ENCODE measurements at regions not wholly inside any gene's neighbourhood (a gene's known extent, or its start where the extent isn't known, plus 50 kb on each side); places are given as distances from the start of the nearest gene placed in this dataset.

GRCh38 chr16:22623351-22623781 is 112.7 kb downstream of the NPIPB5 start (continued):
- TF ChIP-seq REST (IDR thresholded peaks at IDR 0.05; ENCODE audit: unreplicated experiment) (no peak), POLR2AphosphoS5 (IDR thresholded peaks at IDR 0.05; ENCODE audit: low read depth) (no peak)

GRCh38 chr16:22624038-22624799 is 113.5 kb downstream of the NPIPB5 start:
- Histone ChIP-seq H3K9me2 (ENCODE audit: insufficient read depth) (peaks cover 5% of the 10 kb centered on the region; the same call in 1 of the 2 replicates), H3K4me3 (no peak overlapping the region), H3K36me3 (ENCODE audit: insufficient read depth) (no peaks in the 10 kb centered on the region), H3K27ac (ENCODE audit: low read depth) (no peak overlapping the region), H3K27me3 (ENCODE audit: insufficient read depth) (no peaks in the 10 kb centered on the region), H3K4me2 (no peak overlapping the region), H3K79me2 (replicated peaks; ENCODE audit: insufficient read depth) (no peaks in the 10 kb centered on the region), H4K20me1 (replicated peaks; ENCODE audit: insufficient read depth) (no peaks in the 10 kb centered on the region), H3K4me1 (ENCODE audit: insufficient read depth) (peaks cover 46% of the 10 kb centered on the region), H3F3A (replicated peaks; ENCODE audit: low read depth) (no peaks in the 10 kb centered on the region; the same call in 1 of the 2 replicates), H2AFZ (peak overlapping the region; percentile 2; the same call in 1 of the 2 replicates)
- peaks cover 3% of the 10 kb centered on the region for H3K27me3 Mint-ChIP-seq (ENCODE audit: insufficient read depth, low read depth, poor library complexity)
- ATAC-seq = no peak
- DNase-seq (ENCODE audit: low spot score) = no peak
- H3K36me3 Mint-ChIP-seq (ENCODE audit: low read depth) = no peaks in the 10 kb centered on the region
- H3K27ac Mint-ChIP-seq = no peak overlapping the region
- H3K9me3 Mint-ChIP-seq = no peaks in the 10 kb centered on the region
- H3K4me3 Mint-ChIP-seq = no peak overlapping the region
- no peak for TF ChIP-seq JUNB (IDR thresholded peaks at IDR 0.05; ENCODE audit: unreplicated experiment)
- H3K4me1 Mint-ChIP-seq = peaks cover 9% of the 10 kb centered on the region

GRCh38 chr16:22624800-22625533 is 114.3 kb downstream of the NPIPB5 start:
- Histone ChIP-seq H3K27me3 (ENCODE audit: insufficient read depth) (no peaks in the 10 kb centered on the region), H3K79me2 (replicated peaks; ENCODE audit: insufficient read depth) (no peaks in the 10 kb centered on the region), H3K27ac (ENCODE audit: low read depth) (no peak overlapping the region), H3F3A (replicated peaks; ENCODE audit: low read depth) (no peaks in the 10 kb centered on the region; the same call in 1 of the 2 replicates), H3K9me2 (ENCODE audit: insufficient read depth) (peaks cover 6% of the 10 kb centered on the region; the same call in 1 of the 2 replicates), H3K36me3 (ENCODE audit: insufficient read depth) (no peaks in the 10 kb centered on the region), H4K20me1 (replicated peaks; ENCODE audit: insufficient read depth) (no peaks in the 10 kb centered on the region), H3K4me1 (ENCODE audit: insufficient read depth) (peaks cover 52% of the 10 kb centered on the region), H3K4me2 (no peak overlapping the region), H3K4me3 (no peak overlapping the region), H2AFZ (peak overlapping the region; percentile 2; the same call in 1 of the 2 replicates)
- no peak overlapping the region for H3K4me3 Mint-ChIP-seq
- no peak overlapping the region for H3K27ac Mint-ChIP-seq
- H3K36me3 Mint-ChIP-seq (ENCODE audit: low read depth) = no peaks in the 10 kb centered on the region
- no peaks in the 10 kb centered on the region for H3K27me3 Mint-ChIP-seq (ENCODE audit: insufficient read depth, low read depth, poor library complexity)
- H3K4me1 Mint-ChIP-seq = peaks cover 9% of the 10 kb centered on the region
- H3K9me3 Mint-ChIP-seq = no peaks in the 10 kb centered on the region
- ATAC-seq = no peak
- DNase-seq (ENCODE audit: low spot score) = no peak
- TF ChIP-seq REST (IDR thresholded peaks at IDR 0.05; ENCODE audit: unreplicated experiment) (no peak), STAT1 (IDR thresholded peaks at IDR 0.05; ENCODE audit: unreplicated experiment) (no peak), ZNF331 (CRISPR knock-in tag; IDR thresholded peaks at IDR 0.05; ENCODE audit: low read depth) (no peak), NANOG (IDR thresholded peaks at IDR 0.05; ENCODE audit: borderline replicate concordance) (no peak), ETS1 (IDR thresholded peaks at IDR 0.05) (no peak), EZH2phosphoT487 (IDR thresholded peaks at IDR 0.05; ENCODE audit: unreplicated experiment) (no peak), CREB1 (CRISPR knock-in tag; IDR thresholded peaks at IDR 0.05; ENCODE audit: low read depth) (no peak), POLR2AphosphoS5 (IDR thresholded peaks at IDR 0.05; ENCODE audit: low read depth) (no peak), JUNB (IDR thresholded peaks at IDR 0.05; ENCODE audit: unreplicated experiment) (no peak), EZH2 (IDR thresholded peaks at IDR 0.05; ENCODE audit: low read depth, unreplicated experiment) (no peak)
